B cell (primary cell): ENCODE measurements at regions not wholly inside any gene's neighbourhood (a gene's known extent, or its start where the extent isn't known, plus 50 kb on each side); places are given as distances from the start of the nearest gene placed in this dataset.

Source experiments
- CTCF ChIP-seq: fragments of 200-600 bp; IDR thresholded peaks from one replicate; pipeline ENCODE4 v1.8.0; 2022; ENCODE audit warnings: antibody characterized with exemption, mild to moderate bottlenecking
- EZH2 ChIP-seq: IDR thresholded peaks from 2 replicates; pipeline ENCODE4 v1.6.1; 2012; ENCODE audit warnings: borderline replicate concordance, low read depth, mild to moderate bottlenecking, moderate library complexity, low read length; ENCODE audit not compliant: insufficient read depth, poor library complexity, severe bottlenecking

GRCh38 chr13:111559612-111560403 lies 239.4 kb downstream of the TEX29 start:
- TF ChIP-seq EZH2 (no peak), CTCF (no peak)
